Middle frontal gyrus (tissue), 1 donor: ENCODE measurements at regions not wholly inside any gene's neighbourhood (a gene's known extent, or its start where the extent isn't known, plus 50 kb on each side); places are given as distances from the start of the nearest gene placed in this dataset.

Source experiments
- DNase-seq: peaks from one replicate; pipeline ENCODE4 v3.0.0-alpha.2; 2015; ENCODE audit warnings: low spot score; ENCODE audit errors: extremely low spot score

DNA sequence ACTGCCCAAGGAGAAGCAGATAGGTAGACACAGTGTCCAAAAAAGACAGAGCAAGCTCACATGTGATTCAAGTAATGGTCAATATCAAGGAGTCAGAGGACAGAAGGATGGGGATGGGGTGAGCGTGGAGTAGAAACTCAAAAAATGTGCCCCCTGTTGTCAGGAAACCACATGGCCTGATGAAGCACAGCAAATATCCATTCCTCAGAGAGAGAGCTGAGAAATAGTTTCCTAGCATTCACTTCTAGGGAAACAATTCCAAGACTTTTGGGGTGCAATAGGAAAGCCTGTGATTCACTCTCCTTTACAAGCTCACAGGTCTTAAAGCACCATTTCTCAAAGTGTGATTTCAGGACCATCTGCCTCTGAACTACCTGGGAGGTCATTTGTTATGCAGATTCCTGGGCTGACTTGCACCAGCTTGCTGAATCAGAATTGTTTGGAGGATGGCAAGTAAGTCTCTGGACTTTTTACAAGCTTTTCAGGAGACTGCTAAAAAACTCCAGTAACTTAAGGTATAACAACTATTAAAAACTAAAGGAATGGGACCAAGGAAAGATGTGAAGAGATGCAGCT is 432.8 kb downstream of the HDGFL1 start:
- no peak for DNase-seq

DNA sequence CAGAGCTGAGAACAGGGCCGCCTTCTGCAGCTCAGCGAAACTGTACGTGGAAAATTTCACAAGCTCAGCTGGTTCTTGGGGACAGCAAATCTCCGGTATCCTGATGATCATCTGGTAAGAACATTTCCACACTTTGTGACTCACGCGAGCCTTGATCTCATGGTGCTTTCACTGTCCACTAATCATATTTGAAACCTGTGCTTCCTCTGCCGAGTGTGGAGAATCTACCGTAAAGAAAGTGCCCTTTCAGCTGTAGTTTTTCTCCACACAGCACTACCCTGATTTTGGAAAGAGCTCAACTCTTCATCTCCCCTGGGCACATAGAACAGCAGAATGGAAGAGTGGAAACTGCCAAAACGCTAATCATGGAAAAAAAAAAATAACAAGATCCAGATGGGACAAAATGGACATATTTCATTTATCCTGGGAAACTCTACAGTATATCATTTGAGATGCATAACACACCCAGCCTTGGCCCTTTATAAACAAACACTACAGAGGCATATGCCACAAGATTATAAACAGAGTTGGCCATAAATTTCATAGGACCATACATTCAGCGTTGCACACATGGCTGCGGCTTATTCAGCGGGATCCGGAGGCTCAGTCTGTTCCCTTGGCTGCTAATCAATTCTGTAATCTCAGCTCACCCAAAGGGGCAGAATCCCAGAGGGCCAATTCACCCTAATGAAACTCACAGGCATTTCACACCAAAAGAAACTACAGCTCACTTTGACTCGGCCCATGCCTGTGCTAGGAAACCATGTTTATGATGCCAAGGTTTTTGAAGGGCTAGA is 434.5 kb downstream of the HDGFL1 start:
- no peak for DNase-seq

DNA sequence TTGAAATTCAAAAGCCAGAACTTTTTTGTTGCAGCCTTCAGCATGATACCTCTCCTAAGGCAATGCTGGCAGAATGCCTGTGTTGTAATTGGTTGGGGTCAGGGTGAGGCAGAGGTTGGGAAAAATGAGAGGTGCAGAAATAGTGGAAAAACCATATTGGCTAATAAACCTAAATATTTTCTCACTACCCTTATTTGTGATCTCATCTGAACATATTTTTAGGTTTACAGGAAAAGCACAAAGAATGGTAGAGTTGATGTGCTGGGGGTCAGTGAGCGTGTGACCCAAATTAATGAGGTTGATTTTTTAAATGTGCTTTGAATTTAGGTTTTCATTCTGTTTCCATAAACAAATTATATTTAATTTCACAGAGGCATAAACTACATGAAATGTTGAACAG is 437.3 kb downstream of the HDGFL1 start:
- DNase-seq: no peak

DNA sequence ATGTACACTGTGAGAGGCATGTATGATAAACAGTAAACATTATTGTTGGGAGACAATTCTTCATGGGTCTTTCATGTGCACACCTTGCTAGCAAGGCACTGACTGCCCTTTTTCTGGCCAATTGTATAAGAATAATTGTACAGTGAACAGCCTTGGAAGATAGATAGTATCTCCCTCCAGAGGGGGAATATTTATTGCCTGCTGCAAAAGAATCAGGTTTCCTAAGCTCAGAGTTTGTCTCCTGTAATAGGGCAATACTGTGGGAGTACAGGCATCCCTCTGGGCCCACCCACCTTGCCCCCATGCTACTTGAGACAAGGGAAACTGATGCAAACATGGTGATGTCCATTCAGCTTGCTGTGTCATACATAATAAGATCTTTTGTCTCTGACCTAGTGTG is 442.2 kb downstream of the HDGFL1 start:
- DNase-seq: no peak

DNA sequence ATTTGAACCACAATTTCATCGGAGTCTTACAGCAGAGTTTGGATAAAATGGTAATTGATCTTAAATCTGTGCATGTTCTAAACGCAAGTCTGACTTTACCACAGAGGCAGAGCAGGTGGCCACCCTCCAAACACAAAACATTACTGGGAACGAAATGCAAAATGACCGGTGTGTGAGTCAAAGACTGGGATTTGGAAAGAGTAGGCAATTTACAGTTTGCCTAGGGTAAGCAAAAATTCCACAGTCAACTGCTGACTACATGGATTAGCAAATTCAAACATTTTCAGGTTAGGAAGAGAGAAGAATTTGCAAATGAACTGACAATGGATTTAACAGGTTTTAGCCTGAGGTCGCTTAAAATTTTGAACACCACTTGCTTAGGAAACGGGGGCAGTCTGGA is 444.4 kb downstream of the HDGFL1 start:
- DNase-seq: no peak

DNA sequence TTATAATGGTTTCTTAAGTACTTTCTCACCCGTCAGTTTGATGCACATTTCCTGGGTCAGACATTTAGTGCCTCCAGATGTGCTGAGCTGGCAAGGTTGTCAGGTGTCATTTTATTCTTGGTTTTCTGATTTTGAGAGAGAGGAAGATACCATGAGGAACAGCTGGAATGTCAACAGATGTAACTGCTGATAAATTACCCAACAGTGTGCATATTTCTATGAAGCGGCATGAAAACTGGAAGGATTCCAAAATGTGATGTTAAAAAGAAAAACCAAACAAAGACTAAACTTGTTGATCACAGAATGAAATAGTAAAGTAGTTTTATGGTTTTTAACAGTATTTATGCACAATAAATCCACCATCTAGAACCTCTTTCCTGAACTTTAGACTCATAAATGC is 447.3 kb downstream of the HDGFL1 start:
- no peak for DNase-seq

DNA sequence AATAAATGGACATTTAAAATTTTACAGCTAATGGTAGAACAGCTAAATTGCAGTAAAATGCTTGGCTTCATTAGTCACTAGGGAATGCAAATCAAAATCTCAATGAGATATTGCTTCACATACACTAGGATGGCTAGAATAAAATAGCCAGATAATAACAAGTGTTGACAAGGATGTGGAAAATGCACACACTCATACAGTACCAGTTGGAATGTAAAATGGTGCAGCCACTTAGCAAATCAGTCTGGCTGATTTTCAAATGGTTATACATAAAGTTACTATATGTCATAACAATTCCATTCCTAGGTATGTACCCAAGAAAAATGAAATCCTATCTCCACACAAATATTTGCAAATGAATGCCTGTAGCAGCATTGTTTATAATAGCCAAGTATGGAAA is 452.1 kb downstream of the HDGFL1 start:
- no peak for DNase-seq

DNA sequence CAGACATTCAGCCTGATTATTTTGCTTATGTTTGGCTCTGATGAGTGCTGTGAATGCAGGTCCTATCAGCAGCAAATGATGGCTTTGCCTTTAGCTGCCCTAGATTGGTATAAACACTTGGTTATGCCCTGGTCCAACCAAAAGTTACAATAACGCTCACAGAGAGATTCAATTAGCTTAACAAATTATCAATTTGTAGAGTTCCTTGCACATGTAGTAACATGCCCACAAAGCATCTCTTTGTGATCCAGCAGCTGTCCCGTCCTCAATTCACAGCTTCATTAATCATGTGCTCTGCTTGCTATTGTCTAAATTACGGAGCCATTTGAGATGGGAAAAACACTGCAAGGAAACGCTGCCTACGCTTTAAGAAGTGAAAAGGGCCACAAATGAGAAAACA is 457.9 kb downstream of the HDGFL1 start:
- peak; percentile 71 for DNase-seq

DNA sequence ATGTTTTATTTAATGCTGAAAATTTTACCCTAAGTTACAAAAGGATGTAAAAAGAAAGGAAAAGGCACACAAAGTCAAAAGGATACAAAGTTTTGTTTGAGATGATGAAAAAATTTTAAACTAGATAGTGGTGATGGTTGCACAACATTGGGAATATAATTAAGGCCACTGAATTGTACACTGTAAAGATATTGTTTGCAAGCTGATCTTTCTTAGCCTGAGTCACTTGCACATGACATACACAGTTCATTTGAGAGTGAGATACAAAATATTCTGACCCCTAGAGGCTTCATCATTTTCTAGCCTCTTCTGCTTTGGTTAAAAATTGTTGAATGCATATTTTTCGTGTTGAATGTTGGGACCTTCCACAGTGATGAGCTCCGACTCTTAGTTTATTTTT is 462.6 kb downstream of the HDGFL1 start:
- DNase-seq: no peak

DNA sequence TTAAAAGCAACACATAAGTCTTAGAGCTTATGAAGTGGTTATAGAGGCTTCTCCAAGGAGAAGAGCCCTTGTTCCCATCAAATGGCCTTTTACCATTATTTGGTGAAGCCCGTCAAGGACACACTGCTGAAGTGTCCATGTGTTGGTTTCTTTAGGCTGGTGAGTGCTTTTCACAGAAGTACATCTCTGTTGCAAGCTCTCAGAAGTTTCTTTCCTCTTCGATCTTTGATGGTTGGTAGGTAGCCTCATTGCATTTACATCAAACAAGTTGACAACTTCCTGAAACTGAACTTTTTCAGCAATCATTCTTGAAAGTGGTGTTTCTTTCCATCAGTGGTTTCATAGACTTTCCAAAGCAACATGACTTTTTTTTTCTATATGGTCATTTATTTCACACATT is 465.6 kb downstream of the HDGFL1 start:
- no peak for DNase-seq

DNA sequence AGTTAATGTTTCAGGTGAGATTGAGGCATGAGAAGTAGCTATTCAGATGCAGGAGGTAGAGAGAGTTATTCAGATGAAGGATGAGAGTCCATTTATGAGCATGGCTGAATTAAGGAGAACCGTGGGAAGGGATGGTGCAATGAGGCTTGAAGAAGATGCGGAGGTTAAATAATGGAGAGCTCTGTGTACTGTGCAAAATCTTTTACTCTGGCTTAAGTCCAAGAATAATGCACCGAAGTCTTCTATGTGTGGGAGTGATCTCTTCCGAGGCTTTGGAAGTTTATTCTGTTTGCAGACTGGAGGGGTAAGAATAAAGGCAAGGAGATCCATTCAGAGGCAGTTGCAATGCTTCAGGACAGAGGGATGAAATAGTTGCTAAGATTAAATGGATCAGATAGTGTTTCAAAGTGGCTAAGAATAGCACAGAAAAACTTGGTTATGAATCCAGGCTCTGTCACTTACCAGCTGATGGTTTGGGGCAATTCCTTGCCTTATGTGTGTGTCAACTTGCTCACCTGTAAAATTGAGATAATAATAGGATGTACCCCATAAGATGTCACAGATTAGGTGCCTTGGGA is 467.1 kb downstream of the HDGFL1 start:
- no peak for DNase-seq

DNA sequence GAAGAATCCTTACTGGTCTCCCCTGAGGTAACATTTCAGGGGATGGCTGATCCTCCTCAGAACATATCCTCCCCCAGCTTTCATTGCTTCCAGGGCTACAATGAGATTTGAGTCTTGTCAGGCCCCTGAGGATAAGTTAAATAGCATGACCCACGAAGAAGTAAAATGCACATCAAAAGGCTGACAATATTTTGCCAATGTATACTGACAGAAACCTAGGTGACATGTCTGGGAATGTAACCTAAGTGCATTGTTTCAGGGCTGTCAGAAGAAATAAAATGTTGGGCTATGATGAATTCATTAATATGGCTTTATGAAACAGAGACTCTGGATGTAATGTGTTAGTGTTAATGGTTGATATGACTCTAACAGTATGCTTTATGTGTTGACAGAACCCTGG is 471.5 kb downstream of the HDGFL1 start:
- no peak for DNase-seq

DNA sequence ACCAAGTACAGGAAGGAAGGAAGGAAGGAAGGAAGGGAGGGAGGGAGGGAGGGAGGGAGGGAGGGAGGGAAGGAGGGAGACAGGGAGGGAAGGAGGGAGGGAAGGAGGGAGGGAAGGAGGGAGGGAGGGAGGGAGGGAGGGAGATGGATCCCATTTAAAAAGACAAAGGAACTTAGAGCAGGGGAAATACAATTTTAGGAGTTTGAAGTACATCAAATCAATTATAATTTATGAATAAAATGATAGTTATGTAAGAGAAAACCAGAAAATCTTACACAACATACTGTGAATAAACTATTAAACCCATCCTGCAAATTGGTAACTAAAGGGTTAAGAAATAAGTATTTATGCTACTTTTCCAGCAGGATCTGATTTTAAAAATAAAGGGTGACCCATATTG is 475.9 kb downstream of the HDGFL1 start:
- no peak for DNase-seq

DNA sequence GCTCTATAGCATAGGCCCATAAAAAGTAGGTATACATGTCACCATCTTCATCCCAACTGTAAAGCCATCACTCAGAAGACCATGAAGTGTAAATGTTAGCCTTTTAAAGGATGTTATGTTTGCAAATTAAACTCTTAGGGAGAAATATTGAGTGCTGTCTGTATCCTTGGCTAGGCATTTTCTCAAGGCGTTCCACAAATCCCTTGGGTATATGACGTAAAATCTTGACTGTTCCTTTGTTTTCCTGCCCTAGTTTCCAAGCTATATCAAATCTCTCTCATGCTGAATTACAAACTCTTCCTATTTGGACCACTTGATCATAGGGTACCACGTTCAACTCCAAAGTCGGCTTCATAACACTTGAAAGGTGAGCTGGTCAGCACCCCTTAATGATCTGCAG is 486.2 kb downstream of the HDGFL1 start:
- DNase-seq: no peak

DNA sequence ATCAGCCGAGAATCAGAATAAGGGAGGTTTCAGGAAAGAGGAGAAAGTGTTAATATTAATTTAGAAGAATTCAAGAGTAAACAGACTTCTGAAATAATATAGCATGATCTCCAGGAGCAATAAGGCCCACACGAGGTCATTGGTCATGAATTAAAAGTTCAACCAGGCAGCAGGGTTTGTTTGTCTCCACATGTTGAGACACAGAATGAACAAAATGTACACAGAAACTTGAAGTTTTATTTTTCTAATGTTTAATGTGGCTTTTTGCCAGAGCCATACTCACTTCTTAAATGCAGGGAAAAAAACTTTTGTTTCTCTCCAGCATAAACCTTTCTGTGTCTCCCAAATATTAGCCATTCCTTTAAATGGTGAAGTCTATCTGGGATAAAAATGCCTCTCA is 504.5 kb downstream of the HDGFL1 start:
- DNase-seq: no peak

DNA sequence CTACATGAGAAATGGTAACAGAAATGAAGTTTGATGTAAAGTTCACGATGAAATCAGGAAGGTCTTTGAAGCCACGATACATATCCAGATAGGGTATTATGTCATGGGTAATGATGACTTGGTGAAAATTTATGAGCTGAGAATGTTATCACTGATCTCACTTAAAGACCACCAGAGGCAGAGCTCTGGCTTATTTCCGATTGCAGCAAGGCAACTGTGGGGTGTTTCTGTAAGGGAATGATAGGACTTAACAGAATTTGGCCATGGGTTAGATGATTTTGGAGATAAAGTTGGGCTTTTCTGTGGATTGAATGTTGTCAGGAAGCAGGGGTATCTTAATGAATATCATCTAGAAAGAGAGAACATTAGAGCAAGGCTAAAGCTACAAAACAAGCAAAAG is 508.4 kb downstream of the HDGFL1 start:
- no peak for DNase-seq

DNA sequence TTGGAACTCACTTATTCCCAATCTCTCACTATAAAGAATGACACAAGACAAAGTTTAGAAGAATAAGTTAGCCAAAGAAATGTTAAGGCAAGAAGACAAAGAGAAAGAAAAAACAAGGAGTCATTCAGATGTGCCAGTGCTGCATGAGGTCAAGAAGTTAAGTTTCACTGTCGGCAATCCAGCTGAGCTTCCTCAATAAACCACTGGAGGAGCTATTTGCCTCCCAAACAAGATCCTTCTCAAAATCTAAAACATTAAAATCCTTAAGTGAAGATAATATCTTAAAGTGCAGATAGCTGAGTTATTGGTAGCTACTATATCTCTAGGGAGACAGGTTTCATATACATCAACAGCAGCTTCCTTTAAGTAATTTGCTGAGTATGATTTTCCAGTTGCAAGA is 512.3 kb downstream of the HDGFL1 start:
- DNase-seq: no peak

DNA sequence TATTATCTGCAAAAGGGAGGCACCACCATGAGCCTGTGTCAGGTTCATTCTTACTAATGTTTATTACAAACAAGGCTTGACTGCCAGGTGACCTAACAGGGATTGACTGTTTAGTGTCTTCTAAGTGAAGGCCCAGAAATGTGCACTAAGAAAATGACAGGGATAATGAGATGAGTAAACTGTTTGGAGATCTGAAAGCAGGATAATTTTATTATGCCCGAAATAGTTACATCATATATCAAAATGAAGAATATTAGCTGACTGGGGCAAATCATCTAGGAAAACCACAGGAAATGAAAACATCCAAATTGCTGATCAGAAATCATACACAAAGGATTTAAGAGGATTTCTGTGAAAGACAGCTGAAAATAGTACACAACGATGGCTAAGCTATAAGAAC is 516.7 kb downstream of the HDGFL1 start:
- no peak for DNase-seq

DNA sequence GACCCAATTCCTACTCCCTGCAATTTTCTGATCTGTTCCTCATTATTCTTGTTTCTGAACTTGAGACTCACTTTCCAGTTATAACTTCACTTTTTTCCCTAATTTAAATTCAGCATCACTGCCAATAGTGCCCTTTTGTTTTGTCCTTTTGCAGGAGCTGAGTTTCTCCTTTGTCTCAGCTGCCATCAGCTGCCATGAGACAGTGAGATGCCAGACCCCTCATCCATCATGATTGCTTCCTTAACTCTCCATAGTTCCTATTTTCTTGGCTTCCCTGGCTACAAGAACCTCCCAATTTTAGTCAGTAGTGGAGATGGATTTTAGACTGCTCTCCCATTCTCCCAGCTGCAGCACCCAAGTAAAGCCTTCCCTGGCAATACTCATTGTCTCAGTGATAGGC is 518.1 kb downstream of the HDGFL1 start:
- no peak for DNase-seq

DNA sequence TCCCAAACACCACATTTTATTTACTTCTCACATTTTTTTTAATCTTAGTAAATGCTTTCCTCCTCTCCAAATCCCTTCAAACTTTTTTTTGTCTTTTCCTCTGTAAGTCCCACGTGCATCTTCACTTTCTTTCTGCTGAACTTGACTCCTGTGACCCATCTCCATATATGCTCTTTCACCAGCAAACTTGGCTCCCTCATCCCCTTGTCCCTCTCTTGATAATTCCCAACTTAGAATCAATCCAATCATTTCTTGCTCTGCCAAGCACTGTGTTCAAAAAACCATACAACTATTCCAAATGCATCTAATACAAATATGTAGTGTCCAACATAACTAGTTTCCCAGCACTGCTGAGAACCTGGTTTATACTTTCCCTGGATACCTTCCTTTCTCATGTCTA is 519.4 kb downstream of the HDGFL1 start:
- no peak for DNase-seq

DNA sequence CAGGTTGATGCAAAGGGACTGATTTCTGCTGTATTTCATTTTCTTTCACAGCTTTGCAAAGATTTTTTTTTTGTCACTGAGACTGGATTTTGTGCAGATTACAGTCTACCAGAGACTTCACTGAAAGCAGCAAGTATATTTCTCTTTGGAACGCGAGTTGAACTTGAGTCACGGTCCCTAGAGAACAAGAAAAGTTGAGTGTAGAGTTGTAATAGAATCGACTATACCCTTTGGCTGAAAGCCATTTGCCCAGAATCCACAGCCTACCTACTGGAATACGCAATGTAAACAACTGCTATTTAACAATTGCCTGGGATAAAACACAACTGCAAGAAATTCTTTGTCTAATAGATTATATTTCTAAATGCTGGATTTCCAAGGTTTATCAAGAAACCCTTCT is 520.6 kb downstream of the HDGFL1 start:
- DNase-seq: no peak

DNA sequence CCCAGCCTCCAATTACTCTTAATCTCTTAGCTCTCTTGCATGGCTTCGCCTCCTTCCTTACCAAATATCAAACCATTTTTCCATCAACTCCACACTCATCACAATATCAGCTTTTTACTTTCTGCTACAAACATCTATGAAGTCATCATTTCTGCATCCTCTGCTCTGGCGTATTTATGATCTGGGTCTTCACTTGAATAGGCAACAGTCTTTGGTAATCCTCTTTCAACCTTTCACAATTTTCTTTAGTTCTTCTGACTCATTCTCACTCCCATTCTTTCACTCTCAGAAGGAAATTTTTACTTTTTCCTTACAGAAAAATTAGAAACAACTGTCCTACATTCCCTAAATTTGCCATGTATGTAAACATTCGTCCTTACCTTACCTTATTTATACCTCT is 522.4 kb downstream of the HDGFL1 start:
- no peak for DNase-seq

DNA sequence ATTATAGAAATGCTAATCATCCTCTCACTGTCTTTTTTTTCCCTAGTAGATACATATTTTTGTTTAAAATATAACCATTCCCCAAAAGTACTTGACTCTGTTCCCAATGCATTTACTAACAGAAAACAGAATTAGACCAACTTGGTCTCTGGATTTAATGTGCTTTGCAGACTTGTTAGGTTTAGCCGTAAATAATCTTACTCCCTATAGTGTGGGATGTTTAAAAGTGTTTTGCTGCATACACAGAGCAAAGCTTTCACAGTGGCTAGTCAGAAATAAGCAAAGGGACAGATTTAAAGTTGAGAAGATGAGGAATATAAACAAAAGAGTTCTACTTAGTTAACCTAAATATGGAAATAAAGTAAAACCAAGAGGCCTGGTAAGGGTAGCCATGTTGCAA is 527.5 kb downstream of the HDGFL1 start:
- DNase-seq: no peak
